LHCN-M2 (cell line): ENCODE measurements at regions not wholly inside any gene's neighbourhood (a gene's known extent, or its start where the extent isn't known, plus 50 kb on each side); places are given as distances from the start of the nearest gene placed in this dataset.

Experiments used
- DNase-seq: peaks from one replicate; pipeline ENCODE4 v3.0.0-alpha.2; 2012; ENCODE audit warnings: low read depth

DNA sequence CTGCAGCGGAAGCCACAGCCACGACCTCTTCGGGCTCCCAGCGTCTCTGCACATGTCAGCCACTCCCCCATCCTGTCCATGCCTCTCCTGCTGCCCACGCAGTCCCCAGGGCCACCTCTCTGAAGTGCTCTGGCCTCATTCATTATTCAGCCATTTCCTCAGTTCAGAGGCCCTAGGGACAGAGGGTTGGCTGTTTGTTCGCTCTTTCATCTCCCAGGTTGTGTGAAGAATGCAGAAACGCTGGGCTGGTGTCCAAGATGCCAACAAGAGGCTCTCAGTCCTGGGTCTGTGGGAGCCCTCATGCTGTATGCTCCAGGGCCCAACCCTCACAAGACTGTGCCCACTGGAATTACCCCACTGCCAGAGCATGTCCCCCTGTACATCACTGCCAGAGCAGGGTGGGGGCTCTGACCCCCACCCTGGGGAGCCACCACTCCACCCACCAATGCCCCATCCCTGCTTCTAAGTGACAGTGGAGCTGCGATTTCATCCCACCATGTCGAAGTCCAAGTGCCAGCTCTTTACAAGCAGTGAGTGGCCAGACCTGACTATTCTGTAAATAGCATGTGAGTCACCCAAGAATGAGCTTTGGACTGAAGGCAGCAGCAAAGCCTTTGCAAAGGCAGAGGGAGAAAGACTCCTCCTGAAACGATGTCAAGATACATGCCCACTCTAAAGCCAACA is 209.6 kb downstream of the BUD13 start:
- DNase-seq = no peak

DNA sequence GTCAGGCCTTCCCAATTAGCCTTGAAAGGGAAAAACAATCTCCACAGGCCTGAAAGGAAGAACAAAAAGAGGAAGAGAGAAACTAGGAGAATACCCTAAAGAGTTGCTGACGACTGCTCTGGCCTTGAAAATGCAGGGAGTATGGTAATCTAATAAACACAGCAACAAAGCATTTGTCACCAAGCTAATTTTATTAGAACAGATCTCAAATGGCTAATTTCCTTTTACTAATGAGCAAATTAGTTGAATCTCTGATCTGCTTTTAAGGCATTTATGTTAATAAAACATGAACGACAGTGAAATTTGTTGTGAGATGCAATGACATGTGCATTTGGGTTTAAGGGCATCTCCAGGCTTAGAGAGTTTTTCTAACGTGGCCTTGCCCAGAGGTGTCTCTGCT is 212.2 kb downstream of the BUD13 start:
- DNase-seq = no peak

DNA sequence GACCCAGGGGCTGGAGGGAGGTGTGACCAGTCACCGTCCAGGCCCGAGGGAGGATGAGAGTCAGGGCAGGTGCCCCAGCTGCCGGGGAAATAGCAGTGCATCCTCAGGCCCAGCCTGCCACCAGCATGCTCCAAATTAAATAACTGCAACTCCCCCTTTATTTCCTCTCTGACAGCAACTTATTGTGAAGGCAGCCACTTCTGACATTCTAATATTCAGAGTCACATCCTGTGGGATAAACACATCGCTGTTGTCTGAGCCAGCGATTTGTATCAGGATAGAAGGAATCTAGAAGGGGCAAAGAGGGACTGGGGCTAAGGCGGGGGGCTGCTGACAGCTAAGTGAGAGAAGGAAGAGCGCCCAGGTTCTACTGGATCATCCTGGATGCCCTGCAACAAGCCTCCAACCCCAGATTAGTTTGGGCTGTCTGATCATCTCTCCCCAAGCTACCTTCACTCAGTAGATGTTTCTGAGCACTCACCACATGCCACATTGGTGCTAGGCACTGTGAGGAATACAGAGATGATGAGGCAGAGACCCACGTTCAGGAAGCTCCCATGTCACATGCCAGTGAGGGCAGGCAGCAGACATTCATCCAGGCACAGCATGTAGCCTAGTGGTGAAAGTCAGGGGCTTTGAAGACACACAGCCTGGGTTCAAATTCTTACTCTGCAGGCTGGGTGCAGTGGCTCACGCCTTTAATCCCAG is 214.1 kb downstream of the BUD13 start:
- DNase-seq = no peak

DNA sequence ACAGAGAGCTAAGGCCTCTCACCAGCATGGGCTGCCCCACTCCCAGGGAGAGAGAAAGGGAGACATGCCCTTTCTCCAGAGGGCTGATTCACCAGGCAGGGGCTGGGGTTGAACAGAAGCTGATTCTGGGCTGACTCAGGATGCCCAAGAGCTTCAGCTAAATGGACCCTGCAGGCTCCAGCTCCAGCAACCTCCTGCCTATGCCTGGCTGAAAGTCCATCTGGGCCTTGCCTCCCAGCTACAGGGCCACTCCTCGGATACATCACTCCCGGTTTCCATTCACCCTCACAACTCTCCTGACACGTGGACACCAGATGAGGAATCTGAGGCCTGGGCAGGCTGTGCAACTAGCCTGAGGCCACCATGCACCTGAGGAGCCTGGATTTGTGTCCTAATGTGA is 215.5 kb downstream of the BUD13 start:
- no peak for DNase-seq

DNA sequence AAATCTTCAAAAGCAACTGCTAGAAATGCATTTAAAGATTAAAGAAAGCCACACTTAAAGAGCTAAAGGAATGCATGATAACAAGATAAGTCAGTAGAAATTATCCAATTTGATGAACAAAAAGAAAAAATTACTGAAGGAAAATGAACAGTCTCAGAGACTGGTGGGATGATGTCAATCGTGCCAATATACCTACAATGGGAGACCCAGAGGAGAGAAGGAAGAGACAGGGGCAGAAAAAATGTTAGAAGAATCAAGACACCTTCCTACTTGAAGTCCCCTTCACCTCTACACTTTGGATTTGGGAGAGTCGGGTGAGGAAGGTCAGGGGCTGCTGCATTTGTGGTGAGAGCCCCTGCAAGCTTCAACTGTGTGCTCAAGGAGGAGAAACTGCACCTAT is 216.3 kb downstream of the BUD13 start:
- DNase-seq = no peak

DNA sequence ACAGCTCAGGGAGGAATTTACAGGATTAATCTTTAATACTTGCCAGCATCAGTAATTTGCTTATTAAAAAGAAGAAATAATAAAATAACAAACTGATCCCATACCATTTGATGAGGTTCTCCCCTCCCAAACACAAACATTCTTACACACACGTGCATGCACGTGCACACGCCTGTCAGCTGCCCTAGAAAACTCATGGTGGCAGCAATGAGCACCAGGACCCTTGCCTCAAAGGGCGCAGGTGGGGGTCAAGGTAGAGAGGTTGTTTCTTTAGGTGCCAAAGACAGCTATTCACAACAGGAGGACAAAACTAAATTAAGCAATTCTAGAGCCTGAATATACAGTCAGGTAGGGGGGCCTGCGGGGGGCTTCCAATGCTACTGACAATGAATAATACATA is 219.3 kb downstream of the BUD13 start:
- DNase-seq = no peak

DNA sequence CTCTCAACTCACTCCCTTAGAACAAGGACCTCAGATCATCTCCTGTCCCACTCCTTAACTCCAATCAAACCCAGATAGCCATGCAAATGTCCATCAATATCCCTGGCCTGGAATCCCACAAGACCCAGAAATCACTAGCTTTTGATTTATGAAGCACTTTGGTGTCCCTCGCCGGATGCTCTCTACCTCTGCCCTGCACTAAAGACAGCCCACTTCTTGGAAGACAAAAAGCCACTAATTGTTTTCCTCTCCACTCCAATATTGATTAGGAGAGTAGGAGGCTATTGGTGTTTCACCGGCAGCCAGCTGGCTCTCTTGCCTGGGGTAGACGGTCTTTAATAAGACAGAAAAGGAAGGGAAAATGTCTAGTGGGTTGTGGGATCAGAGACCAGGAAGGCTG is 221.2 kb downstream of the BUD13 start:
- no peak for DNase-seq

DNA sequence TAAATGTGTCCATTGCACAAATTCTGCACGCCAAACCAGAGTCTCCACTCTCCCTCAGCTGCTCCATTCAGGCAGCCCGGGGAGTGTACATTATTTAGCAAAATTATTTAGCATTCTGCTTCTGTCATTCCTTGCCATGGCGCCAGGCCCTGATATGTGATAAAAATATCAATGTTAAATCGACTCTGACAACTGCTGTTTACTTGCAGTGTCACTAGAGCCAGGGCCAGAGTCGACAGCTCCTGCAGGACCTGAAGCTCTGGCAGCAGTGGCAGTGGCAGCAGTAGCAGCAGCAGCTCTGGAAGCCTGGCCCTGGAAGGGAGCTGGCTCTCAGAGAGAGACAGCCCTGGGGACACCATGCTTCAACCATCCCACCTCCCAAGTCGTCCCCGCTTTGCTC is 224.5 kb downstream of the BUD13 start:
- DNase-seq = no peak

DNA sequence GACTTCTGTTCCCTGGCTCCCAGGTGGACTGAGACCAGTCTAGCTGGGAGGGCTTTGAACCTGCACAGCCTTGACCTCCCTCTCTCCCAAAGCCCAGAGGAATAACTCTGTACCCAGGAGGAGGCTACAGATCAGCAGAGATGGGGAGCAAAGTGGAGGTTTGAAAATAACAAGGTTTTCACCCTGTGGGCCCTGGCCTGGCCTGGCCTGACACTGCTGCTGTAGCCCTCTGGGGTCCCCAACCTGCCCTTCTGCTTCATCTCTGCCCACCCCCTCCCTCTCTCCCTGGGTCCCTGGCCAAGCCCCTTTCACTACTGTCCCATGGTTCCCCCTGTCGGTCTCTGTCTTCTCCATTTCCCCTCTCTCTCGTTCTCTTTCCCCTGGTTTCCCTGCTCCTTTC is 225.2 kb downstream of the BUD13 start:
- DNase-seq = no peak

DNA sequence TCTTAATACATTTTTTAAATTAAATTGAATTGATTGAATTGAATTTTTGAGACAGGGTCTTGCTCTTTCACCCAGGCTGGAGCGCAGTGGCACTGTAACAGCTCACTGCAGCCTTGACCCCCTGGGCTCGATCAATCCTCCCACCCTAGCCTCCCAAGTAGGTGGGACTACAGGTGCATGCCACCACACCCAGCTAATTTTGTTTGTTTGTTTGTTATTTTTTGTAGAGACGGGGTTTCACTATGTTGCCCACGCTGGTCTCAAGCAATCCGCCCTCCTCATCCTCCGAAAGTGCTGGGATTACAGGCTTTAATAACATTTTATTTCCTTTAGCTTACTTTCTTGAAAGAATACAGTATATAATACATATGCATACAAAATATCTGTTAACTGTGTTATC is 226.9 kb downstream of the BUD13 start:
- DNase-seq = no peak

DNA sequence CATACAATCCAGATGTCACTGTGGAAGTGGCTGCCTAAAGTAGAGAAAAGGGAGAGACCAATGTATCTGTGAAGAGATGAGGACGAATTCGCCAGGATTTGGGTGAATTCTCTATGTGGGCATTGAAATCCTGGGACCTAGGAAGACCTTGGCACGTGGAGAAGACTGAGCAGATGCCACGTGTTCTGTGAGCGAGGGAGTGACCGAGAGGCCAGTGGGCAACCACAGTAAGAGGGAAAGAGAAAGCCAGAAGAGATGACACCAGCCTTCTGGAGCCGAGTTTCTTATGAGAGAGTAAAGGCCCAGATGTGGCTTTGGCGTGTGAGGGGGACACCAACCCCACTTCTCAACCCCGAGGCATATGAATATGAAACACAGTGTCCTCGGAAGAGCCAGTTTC is 228.1 kb downstream of the BUD13 start:
- no peak for DNase-seq

DNA sequence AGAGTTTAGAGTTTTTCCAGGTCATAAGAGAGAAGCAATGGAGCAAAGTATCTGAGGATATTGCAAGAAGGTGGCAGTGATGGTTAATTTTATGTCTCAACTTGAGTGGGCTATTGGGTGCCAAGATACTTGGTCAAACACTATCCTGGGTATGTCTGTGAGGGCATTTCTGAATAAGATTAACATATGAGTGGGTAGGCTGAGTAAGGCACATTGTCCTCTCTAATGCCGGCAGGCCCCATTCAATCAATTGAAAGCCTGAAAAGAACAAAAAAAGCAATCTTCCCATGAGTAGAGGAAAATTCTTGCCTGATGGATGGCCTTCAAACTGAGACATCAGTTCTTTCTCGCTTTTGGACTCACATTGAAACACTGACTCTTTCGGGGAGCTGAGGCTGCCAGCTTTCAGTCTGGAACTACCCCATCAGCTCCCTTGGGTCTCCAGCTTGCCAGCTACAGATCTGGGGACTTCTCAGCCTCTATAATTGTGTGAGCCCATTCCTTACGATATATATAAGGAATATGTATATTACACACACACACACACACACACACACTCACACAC is 228.8 kb downstream of the BUD13 start:
- DNase-seq = no peak

DNA sequence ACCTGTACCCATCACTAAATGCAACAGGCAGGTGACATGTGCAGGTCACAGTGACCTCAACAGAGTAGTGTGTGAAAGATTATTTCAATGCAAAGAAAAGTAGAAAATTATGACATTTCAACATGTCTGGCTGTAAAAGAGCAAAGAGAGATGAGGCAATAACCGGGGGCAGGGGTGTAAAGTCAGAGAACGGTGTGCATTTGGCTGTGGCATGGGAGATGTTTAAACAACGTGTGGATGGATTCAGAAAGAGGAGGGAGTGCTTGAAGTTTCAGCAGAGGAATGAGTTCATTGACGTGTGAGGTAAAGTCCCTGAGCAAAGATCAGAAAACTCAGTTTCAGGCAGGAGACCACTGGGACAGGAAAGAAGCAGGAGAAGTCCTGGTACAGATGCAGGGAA is 229.7 kb downstream of the BUD13 start:
- no peak for DNase-seq

DNA sequence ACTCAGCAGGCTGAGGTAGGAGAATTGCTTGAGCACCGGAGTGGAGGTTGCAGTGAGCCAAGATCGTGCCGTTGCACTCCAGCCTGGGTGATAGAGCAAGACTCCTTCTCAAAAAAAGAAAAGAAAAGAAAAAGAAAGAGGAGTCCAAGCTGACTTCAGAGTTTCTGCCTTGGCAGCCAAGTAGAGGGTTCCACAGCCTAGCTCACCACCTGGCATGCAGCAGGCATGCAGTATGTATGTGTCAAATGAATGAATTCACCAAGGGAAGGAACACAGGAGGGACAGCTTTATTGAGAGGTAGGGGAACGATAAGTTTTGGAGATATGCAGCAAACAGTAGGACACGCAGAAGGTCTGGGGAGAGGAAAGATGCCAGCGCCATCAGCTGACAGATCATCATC is 230.4 kb downstream of the BUD13 start:
- no peak for DNase-seq

DNA sequence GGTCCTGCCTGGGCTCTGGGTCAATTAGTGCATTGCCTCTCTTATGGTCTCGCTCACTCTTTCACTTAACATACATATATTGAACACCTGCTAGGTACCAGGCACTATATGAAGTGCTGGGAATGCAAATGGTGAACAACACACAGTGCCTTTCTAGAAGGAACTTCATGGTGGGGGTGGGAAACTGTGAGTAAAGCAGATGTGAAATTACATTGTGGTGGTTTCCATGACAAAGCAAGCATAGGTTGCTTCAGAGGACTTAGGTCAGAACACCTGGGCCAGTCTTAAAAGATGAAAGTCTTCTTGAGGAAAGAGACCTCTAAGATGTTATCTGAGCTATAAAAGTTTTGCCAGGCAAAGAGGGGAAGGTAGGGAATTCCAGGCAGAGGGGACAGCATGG is 231.3 kb downstream of the BUD13 start:
- DNase-seq = no peak

DNA sequence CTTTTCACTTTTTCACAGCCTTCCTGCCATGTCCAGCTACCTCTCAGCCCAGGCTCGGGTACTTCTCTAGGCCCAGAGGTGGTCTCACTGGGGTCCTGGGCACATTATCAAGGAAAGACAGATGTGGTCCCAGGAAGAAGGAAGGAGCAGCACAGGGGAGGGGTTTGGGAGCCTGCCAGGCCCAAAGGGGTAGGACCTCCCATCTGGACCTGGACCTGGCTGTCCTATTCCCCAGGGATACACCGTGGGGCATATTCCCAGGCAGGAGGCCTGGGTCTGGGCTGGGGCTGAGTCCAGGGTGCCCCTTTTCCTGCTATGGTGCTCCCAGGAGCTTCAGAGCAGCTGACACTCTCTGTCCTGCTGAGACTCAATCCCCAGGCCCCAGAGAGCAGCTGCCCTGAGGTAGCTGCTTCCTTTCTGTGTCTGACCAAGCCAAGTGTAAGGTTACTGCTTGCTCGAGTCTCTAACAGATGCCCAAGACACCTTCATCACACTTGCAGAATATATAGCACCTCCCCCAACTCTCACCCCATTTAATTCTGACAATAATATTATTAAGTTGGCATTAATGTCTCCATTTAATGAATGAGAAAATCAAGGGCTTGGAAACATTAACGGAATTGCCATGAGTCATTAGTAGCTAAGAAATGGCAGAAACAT is 232.0 kb downstream of the BUD13 start:
- no peak for DNase-seq

DNA sequence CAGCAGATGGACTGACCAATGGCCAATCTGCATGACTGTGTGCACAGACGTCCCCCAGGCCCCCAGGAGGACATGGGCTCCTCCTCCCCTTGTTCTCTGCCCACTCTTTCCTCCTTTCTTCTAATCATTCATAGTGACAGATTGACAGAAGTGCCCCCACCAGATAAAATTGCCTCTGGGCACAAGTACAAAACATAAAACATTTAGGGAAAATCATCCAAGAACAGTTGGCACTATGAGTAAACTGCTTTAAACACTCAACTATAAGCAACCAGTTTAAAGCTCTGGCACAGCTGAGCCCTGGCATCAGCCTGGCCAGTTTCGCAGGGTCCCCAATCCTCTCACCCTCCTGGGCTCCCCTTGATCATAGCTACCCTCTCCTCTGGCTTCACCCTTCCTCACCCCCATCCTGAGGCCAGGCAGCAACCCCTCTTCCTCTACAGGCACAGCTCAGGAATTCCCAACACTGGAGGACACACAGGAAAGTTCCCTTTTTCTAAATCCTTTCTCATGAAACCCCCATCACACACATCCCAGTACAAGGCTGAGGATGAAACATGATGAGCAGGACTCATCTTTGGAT is 232.9 kb downstream of the BUD13 start:
- DNase-seq = no peak

DNA sequence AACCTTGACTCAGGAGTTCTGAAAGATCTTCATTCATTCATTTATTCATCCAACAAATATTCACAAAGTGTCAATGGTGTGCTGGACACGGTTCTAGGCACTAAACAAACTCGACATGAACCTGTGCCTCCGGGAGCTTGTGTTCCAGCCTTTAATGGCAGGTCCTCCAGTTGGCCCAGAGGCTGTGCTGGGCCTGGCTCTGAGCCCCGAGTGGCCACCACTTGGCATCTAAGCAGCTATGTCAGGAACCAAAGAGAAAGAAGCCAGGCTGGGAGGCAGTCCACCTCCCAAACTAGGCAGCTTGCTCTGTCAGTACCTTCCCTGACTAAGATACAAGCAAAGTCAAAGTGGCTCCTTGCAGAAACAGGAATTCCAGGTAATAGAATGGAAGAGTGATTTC is 233.6 kb downstream of the BUD13 start:
- DNase-seq = no peak

DNA sequence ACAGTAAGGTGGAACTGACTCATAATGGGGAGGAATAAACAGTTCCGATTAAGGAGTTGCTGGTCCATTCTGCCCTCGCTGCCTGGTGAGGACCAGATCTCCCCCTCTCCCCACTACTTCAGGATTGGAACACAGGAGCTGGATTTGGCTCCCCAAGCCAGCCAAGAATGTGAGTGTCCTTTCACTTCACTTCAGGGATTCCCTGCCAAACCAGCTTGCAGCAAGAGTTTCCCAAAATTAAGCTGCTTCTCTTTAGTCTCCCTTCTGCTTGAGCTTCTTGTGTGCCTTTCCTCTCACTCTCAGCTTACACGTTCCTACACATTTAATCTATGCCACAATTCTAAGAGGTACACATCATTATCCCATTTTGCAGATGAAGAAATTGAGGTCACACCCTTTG is 234.1 kb downstream of the BUD13 start:
- DNase-seq = no peak

DNA sequence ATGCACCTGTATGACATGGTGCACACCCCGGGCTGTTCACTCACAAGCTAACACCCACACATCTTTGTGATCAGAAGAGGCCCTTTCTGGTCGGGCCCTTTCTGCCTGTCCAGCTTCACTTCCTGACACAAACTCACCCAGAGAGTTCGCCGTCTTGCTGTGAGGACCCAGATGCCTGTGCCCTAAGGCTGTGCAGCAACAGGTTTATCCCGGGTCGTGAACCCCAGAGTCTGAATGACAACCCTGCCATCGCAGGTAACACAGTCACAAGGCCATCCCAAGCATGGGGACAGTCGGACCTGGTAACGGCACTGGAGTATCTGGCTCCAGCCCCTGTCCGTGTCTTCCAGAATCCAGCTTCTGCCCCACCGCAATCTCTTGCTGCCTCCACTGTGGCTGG is 235.1 kb downstream of the BUD13 start:
- no peak for DNase-seq

DNA sequence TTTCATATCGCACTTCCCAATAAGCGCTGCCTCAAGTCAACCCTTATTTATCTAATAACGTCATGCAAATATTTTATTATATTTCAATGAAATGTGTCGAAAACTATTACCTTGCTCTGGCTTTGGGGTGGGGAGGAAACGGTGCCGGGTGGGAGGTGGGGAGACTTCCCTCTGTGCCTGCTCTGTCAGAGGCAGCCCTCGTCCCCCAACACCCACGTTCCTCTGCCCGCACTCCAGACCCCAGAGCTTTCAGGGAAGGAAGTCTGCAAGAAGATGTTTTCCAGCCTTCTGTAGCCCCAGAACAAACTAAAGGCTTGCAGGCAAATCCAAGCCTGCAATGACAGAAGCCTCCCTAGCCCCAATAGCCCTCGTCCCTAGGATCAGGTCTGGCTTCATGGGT is 235.7 kb downstream of the BUD13 start:
- DNase-seq = no peak

DNA sequence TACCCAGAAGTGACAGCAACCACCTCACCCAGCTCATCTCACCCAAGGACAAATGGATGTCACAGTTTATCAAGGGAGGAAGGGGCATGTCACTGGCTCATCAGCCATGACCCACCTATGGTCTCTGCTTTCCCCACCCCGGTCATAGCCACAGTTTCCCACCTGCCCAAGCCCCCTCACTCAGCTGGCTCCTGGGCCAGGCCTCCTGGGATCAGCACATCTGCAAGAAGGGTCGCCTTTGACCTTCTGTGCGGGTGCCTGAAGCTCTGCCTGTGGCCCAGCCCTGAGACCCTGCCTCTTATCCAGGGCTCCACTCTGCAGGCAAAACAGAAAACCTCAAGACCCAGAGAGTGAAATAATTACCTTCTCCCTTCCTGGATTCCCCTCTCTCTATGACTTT is 236.4 kb downstream of the BUD13 start:
- DNase-seq = no peak

DNA sequence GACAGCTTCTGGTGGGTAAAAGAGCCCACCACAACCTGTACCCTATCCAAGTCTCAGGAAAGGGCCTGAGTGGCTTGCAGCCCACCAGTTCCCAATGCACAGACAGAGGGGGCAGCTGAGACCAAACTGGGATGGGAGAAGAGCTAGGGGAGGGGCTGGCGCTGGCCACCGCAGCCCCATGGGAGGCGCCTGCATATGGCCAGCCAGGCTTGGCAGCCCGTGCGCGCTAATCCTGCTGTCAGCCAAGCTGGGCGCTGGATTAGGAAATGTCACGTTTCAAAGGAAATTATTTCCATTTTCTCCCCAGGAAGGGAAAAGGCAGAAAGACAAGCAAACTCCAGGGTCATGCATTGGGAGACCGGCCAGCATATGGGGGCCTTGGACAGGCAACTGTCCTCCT is 236.8 kb downstream of the BUD13 start:
- no peak for DNase-seq
